ENCODE measurements at regions not wholly inside any gene's neighbourhood (a gene's known extent, or its start where the extent isn't known, plus 50 kb on each side); places are given as distances from the start of the nearest gene placed in this dataset.

DNA sequence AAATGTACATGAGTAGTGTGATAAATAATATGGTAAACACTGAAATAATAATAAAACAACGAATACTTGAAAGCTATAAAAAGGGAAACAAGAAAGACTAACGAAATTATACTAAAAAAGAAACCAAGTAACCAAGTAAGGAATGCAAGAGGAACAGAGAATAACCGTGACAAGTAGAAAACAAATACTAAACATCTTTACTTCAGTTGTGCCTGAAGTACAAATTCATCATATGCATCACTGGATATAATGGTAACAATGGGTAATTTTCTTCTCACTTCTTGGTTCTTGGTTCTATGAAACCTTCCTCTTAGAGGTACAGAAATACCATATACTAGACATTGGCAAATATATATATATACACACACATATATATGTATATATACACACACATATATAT, 1093.6 kb upstream of the B3GALT2 start:
- DNase-seq (ENCODE audit: low spot score), result no peak

DNA sequence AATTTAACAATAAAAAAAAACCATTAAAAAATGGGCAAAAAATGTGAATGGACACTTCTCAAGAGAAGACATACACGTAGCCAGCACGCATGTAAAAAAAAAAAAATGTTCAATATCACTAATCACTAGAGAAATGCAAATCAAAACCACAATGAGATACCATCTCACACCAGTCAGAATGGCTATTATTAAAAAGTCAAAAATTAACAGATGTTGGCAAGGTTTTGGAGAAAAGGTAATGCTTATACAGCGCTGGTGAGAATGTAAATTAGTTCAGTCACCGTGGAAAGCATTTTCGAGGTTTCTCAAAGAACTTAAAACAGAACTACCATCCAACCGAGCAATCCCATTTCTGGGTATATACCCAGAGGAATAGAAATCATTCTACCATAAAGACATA, 1091.5 kb upstream of the B3GALT2 start:
- DNase-seq (ENCODE audit: low spot score), result no peak

- no peak for DNase-seq (ENCODE audit: low spot score)
Measured at GRCh38 chr1:194273660-194274059, 1087.2 kb upstream of the B3GALT2 start.

- no peak for DNase-seq (ENCODE audit: low spot score)
Measured at GRCh38 chr1:194268839-194269238, 1082.4 kb upstream of the B3GALT2 start.

GRCh38 chr1:194267021-194267420, 1080.6 kb upstream of the B3GALT2 start:
- DNase-seq (ENCODE audit: low spot score), result no peak

GRCh38 chr1:194256010-194256409, 1069.6 kb upstream of the B3GALT2 start:
- no peak for DNase-seq (ENCODE audit: low spot score)

DNA sequence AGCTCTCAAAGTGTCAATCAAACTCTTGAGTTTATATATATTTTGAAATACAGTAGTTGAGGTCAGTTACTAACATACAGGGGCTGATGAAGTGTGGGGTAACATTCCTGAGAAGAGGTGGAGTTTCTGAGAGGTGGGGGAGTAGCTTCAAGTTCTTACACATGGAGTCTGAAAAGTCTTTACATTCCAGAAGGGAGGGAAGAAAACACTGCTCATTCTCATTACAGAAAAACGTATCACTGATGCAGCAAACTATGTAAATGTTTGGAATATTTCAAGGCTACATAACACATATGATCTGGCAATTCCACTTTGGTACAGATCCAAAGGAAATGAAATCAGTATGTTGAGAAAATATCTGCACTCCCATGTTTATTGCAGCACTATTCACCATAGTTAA, 1065.8 kb upstream of the B3GALT2 start:
- no peak for DNase-seq (ENCODE audit: low spot score)

DNA sequence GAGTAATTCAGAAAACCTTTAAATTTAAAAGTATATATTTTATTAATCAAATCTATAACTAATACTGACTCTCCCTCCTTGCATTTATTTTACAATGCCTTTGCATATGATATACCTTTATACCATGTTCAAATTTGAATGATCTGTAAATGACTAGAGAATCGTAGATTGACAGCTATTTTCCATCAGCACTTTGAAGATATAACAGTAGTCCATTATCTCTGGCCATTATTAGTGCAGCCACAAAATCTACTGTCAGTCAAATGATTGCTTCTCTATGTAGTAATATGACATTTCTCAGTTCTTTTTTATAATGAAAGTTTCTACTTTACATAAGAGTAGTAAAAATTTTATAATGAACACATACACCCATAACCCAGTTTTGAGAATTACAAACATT, 1054.8 kb upstream of the B3GALT2 start:
- DNase-seq (ENCODE audit: low spot score), result no peak

DNA sequence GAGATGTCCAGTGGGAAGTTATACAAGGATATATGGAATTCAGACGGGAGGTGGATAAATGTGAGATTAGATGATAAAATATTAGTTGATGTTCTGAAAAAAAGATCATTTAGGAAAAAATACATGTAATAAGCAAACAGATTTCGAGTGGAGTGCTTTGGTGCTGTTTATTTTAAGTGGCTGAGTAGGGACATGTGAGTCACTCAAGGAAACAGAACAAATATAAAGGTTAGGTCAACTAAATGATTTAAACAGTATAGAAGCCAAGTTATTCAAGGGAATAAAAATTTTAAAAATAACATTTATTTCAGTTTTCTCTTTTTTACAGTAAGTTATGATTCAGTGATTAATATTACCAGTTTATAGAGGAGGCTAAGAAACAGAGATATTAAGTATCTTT, 1046.7 kb upstream of the B3GALT2 start:
- DNase-seq (ENCODE audit: low spot score), result no peak

DNA sequence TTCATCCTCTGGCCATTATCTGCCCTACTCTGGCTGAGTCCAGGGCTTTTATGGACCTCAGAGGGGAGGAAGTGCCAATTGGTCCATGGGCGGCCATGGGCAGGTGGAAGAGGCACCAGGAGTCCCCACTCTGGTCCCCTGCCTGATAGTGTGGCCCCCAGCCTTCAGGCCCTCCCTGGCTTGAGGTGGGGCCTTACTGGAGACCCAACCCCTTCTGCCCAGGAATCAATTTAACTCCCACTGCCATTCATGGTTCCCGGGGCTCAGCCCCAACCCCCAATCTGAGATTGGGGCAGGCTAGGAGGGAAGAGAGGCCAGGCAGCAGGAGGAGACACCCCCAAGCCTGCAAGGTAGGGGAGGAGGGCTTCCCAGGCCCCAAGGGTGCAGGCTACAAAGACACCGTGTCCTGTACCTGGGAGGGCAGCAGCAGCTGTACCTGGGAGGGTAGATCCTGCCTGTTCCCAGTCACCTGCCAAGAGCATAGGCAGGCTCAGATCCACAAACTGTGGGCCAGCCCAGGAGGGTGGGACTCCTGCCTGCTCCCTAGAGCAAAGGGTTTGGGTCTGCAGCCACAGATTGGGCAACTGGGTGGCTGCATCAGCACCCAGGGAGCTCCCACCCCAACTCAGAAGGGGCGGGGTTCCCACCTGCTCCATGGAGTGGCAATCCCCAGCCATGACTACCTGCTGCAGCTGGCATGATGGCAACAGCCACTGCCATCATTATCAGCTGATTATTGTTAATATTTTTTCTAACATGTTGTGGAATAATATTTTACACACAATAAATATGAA, 1044.1 kb upstream of the B3GALT2 start:
- no peak for DNase-seq (ENCODE audit: low spot score)

DNA sequence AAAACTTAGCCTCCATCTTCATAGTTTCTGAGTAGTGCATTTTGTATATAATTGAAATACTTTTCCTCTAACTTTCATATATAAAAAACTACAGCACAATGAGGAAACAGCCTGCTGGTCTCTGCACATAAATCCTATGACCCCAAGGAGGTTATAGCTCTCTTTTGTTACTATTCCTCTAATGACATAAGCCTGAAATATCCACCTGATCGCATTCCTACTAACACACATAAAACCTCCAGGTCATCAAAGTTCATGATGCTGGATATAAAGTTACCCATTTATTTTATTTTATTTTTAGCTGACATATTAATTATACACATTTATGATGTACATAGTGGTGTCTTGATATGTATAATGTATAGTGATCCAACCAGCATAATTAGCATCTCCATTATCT, 1042.0 kb upstream of the B3GALT2 start:
- DNase-seq (ENCODE audit: low spot score), result no peak

GRCh38 chr1:194227161-194227560, 1040.7 kb upstream of the B3GALT2 start:
- no peak for DNase-seq (ENCODE audit: low spot score)

- DNase-seq (ENCODE audit: low spot score), result no peak
Measured at GRCh38 chr1:194225821-194226220, 1039.4 kb upstream of the B3GALT2 start.

DNA sequence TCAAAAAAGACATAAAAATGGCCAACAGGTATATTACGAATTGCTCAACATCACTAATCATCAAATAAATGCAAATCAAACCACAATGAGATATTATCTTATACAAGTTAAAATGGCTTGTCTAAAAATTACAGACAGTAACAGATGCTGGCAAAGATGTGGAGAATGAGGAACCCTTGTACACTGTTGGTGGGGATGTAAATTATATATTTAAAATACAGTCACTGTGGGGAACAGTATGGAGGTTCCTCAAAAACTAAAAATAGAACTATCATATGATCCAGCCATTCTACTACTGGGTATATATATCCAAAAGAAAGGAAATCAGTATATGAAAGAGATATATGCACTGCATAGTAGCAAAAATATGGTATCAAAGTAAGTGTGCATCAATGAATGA, 1037.2 kb upstream of the B3GALT2 start:
- no peak for DNase-seq (ENCODE audit: low spot score)

DNA sequence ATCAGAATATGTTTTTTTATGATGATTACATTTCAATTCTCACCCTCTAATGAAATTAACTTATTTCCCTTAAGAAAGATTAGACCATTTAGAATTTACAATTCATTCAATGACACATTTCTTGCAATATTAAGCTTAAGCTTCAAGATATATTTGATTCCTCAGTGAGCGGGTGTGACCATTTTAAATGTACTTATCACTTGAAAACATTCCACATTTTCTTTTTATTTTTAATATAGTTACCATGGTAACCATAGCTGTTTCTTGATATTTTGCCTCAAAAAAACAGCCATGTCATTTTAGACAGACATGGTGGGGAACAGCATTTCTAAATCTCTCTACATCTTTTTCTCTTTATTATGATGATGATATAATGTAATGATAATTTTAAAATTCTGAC, 1029.0 kb upstream of the B3GALT2 start:
- no peak for DNase-seq (ENCODE audit: low spot score)

GRCh38 chr1:194214735-194215134, 1028.3 kb upstream of the B3GALT2 start:
- DNase-seq (ENCODE audit: low spot score), result no peak

GRCh38 chr1:194209920-194210319, 1023.5 kb upstream of the B3GALT2 start:
- DNase-seq (ENCODE audit: low spot score), result no peak

GRCh38 chr1:194208674-194209073, 1022.3 kb upstream of the B3GALT2 start:
- no peak for DNase-seq (ENCODE audit: low spot score)

DNA sequence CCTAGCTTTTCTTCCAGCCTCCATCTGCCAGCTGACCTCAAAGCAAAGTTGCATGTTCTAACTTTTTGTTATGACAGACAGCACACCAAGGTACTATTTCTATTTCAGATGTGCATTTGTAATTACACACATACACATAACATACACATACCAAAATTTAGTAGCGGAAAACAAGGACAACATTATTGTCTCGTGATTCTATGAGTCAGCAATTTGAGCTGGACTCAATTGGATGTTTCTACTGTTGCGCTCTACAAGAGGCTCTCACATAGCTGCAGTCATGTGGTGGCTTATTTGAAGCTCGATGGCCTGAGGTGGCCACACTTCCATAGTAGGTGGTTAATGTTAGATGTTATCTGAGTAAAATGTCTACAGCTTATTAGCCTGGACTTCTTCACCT, 1010.1 kb upstream of the B3GALT2 start:
- DNase-seq (ENCODE audit: low spot score), result no peak

- no peak for DNase-seq (ENCODE audit: low spot score)
Measured at GRCh38 chr1:194194724-194195123, 1008.3 kb upstream of the B3GALT2 start.

- DNase-seq (ENCODE audit: low spot score), result no peak
Measured at GRCh38 chr1:194184974-194185373, 998.6 kb upstream of the B3GALT2 start.

GRCh38 chr1:194184425-194184824, 998.0 kb upstream of the B3GALT2 start:
- DNase-seq (ENCODE audit: low spot score), result no peak

- DNase-seq (ENCODE audit: low spot score), result no peak
Measured at GRCh38 chr1:194181845-194182244, 995.4 kb upstream of the B3GALT2 start.

GRCh38 chr1:194176212-194176611, 989.8 kb upstream of the B3GALT2 start:
- DNase-seq (ENCODE audit: low spot score), result no peak

All from SK-N-DZ (cell line).